H9 (cell line): ENCODE measurements at regions not wholly inside any gene's neighbourhood (a gene's known extent, or its start where the extent isn't known, plus 50 kb on each side); places are given as distances from the start of the nearest gene placed in this dataset.

Experiments
- DNase-seq: peaks from one replicate; pipeline ENCODE4 v3.0.0-alpha.2; 2017
- H2AFZ ChIP-seq: one replicate; pipeline ENCODE4 v1.6.1; 2013; ENCODE audit warnings: mild to moderate bottlenecking, low read length, control low read depth, moderate library complexity
- H2AK5ac ChIP-seq: 2 replicates; pipeline ENCODE4 v1.6.1; 2013; ENCODE audit warnings: low read length, control low read depth, mixed read lengths; ENCODE audit not compliant: insufficient read length
- H2BK120ac ChIP-seq: one replicate; pipeline ENCODE4 v1.6.1; 2013; ENCODE audit warnings: low read depth, mild to moderate bottlenecking, low read length, control low read depth, inconsistent platforms; ENCODE audit not compliant: poor library complexity, severe bottlenecking
- H2BK12ac ChIP-seq: 2 replicates; pipeline ENCODE4 v1.6.1; 2013; ENCODE audit warnings: low read length, control low read depth, mixed read lengths, low read depth; ENCODE audit not compliant: insufficient read length
- H2BK15ac ChIP-seq: 2 replicates; pipeline ENCODE4 v1.6.1; 2013; ENCODE audit warnings: low read depth, low read length, control low read depth
- H2BK20ac ChIP-seq: one replicate; pipeline ENCODE4 v1.6.1; 2013; ENCODE audit warnings: low read depth, mild to moderate bottlenecking, low read length, control low read depth, inconsistent platforms; ENCODE audit not compliant: poor library complexity, severe bottlenecking
- H2BK5ac ChIP-seq: 2 replicates; pipeline ENCODE4 v1.6.1; 2013; ENCODE audit warnings: low read length, control low read depth, mixed read lengths; ENCODE audit not compliant: insufficient read length
- H3K14ac ChIP-seq: 2 replicates; pipeline ENCODE4 v1.6.1; 2013; ENCODE audit warnings: low read length, control low read depth; ENCODE audit not compliant: insufficient read depth
- H3K18ac ChIP-seq: 2 replicates; pipeline ENCODE4 v1.6.1; 2013; ENCODE audit warnings: low read depth, mild to moderate bottlenecking, mixed read lengths, low read length, control low read depth; ENCODE audit not compliant: insufficient read length
- H3K23ac ChIP-seq: 2 replicates; pipeline ENCODE4 v1.6.1; 2013; ENCODE audit warnings: low read length, control low read depth, mixed read lengths, low read depth; ENCODE audit not compliant: insufficient read length
- H3K23me2 ChIP-seq: 2 replicates; pipeline ENCODE4 v1.6.1; 2013; ENCODE audit warnings: low read depth, mild to moderate bottlenecking, mixed read lengths, low read length, control low read depth; ENCODE audit not compliant: insufficient read length, poor library complexity, severe bottlenecking
- H3K27ac ChIP-seq: 2 replicates; pipeline ENCODE4 v1.5.1; 2013; ENCODE audit warnings: low read length, control low read depth, mixed read lengths, low read depth; ENCODE audit not compliant: insufficient read length
- H3K27me3 ChIP-seq: 2 replicates; pipeline ENCODE4 v1.6.1; 2013; ENCODE audit warnings: low read length, control low read depth, inconsistent platforms; ENCODE audit not compliant: insufficient read depth
- H3K4ac ChIP-seq: 2 replicates; pipeline ENCODE4 v1.6.1; 2013; ENCODE audit warnings: low read depth, mild to moderate bottlenecking, control low read depth, inconsistent platforms, low read length, moderate library complexity
- H3K4me1 ChIP-seq: 2 replicates; pipeline ENCODE4 v1.6.1; 2013; ENCODE audit warnings: low read length, control low read depth, inconsistent platforms; ENCODE audit not compliant: insufficient read depth
- H3K4me2 ChIP-seq: 2 replicates; pipeline ENCODE4 v1.6.1; 2013; ENCODE audit warnings: low read length, control low read depth, mixed read lengths; ENCODE audit not compliant: insufficient read length, insufficient read depth
- H3K56ac ChIP-seq: 2 replicates; pipeline ENCODE4 v1.6.1; 2013; ENCODE audit warnings: low read depth, mild to moderate bottlenecking, mixed read lengths, low read length, control low read depth; ENCODE audit not compliant: insufficient read length
- H3K79me1 ChIP-seq: 2 replicates; pipeline ENCODE4 v1.6.1; 2013; ENCODE audit warnings: low read depth, mild to moderate bottlenecking, moderate library complexity, low read length, control low read depth, inconsistent platforms; ENCODE audit not compliant: insufficient read depth, poor library complexity, severe bottlenecking
- H3K79me2 ChIP-seq: 2 replicates; pipeline ENCODE4 v1.6.1; 2013; ENCODE audit warnings: low read length, control low read depth, inconsistent platforms; ENCODE audit not compliant: insufficient read depth
- H3K9ac ChIP-seq: 2 replicates; pipeline ENCODE4 v1.6.1; 2013; ENCODE audit warnings: low read length, control low read depth, mixed read lengths; ENCODE audit not compliant: insufficient read length; ENCODE audit errors: extremely low read depth
- H3K9me3 ChIP-seq: one replicate; pipeline ENCODE4 v1.6.1; 2013; ENCODE audit warnings: low read depth, low read length, inconsistent platforms; ENCODE audit not compliant: control insufficient read depth
- H3T11ph ChIP-seq: one replicate; pipeline ENCODE4 v1.6.1; 2013; ENCODE audit warnings: mild to moderate bottlenecking, low read length, control low read depth, inconsistent platforms
- H4K20me1 ChIP-seq: one replicate; pipeline ENCODE4 v1.6.1; 2013; ENCODE audit not compliant: control insufficient read depth, insufficient read length, insufficient read depth
- H4K5ac ChIP-seq: 2 replicates; pipeline ENCODE4 v1.6.1; 2013; ENCODE audit warnings: low read depth, mild to moderate bottlenecking, mixed read lengths, low read length, control low read depth; ENCODE audit not compliant: insufficient read length
- H4K8ac ChIP-seq: replicated peaks from 2 replicates; pipeline ENCODE4 v1.6.1; 2013; ENCODE audit warnings: low read length, control low read depth, mixed read lengths, low read depth; ENCODE audit not compliant: insufficient read length
- H4K91ac ChIP-seq: 2 replicates; pipeline ENCODE4 v1.6.1; 2013; ENCODE audit warnings: low read depth, mild to moderate bottlenecking, moderate library complexity, mixed read lengths, low read length, control low read depth; ENCODE audit not compliant: insufficient read length
- H3K27ac Mint-ChIP-seq, 3 experiments: 2 replicates in 2 of 3; 3 replicates in 1 of 3; pipeline ENCODE4 v1.8.0; 2020 to 2021; ENCODE audit warnings: mixed read lengths in 3 of 3, mild to moderate bottlenecking in 1 of 3, moderate library complexity in 1 of 3
- H3K27me3 Mint-ChIP-seq: 2 replicates; pipeline ENCODE4 v1.8.0; 2021; ENCODE audit warnings: low read depth, mild to moderate bottlenecking, moderate library complexity, mixed read lengths
- H3K36me3 Mint-ChIP-seq, 3 experiments: 2 replicates in 2 of 3; 3 replicates in 1 of 3; pipeline ENCODE4 v1.8.0; 2020 to 2021; ENCODE audit warnings: low read depth in 3 of 3, mixed read lengths in 3 of 3; ENCODE audit not compliant: insufficient read depth in 1 of 3
- H3K4me1 Mint-ChIP-seq, 2 experiments: 2 replicates each; pipeline ENCODE4 v1.8.0; 2020; ENCODE audit warnings: mixed read lengths in 2 of 2
- H3K4me3 Mint-ChIP-seq, 2 experiments: 2 replicates in 1 of 2; 3 replicates in 1 of 2; pipeline ENCODE4 v1.8.0; 2020 to 2021; ENCODE audit warnings: mild to moderate bottlenecking in 2 of 2, mixed read lengths in 2 of 2, moderate library complexity in 1 of 2
- H3K9me3 Mint-ChIP-seq, 2 experiments: 2 replicates in 1 of 2; 3 replicates in 1 of 2; pipeline ENCODE4 v1.8.0; 2020; ENCODE audit warnings: mild to moderate bottlenecking in 2 of 2, mixed read lengths in 2 of 2, moderate library complexity in 1 of 2
- TF ChIP-seq, protein P1 (sequence below): fragments of 200-600 bp; sonication (generic); conservative IDR thresholded peaks from 3 replicates; pipeline ENCODE4 v1.8.0; 2021; ENCODE audit warnings: antibody characterized with exemption, mild to moderate bottlenecking

GRCh38 chr17:53588317-53588716, 234.4 kb upstream of the KIF2B start:
- Histone ChIP-seq H3K27me3 (no peaks in the 10 kb centered on the region), H3K4me2 (no peak overlapping the region), H4K8ac (no peak overlapping the region), H2BK15ac (no peak overlapping the region), H3K23ac (no peak overlapping the region), H3K56ac (no peak overlapping the region), H3K18ac (no peak overlapping the region), H3K27ac (no peak overlapping the region), H2BK5ac (no peak overlapping the region), H3K9me3 (no peaks in the 10 kb centered on the region), H3K4me1 (no peaks in the 10 kb centered on the region), H2BK12ac (no peak overlapping the region), H3K9ac (no peak overlapping the region), H3K79me1 (no peaks in the 10 kb centered on the region), H3K4ac (no peak overlapping the region), H3K79me2 (no peaks in the 10 kb centered on the region), H2AK5ac (no peak overlapping the region), H3K14ac (no peak overlapping the region), H2BK20ac (no peak overlapping the region), H4K20me1 (no peaks in the 10 kb centered on the region), H4K5ac (no peak overlapping the region), H2AFZ (no peak overlapping the region), H2BK120ac (no peak overlapping the region), H4K91ac (no peak overlapping the region), H3T11ph (no peak overlapping the region), H3K23me2 (no peaks in the 10 kb centered on the region)
- Mint-ChIP-seq H3K27me3 (no peaks in the 10 kb centered on the region), H3K4me1 (no peaks in the 10 kb centered on the region), H3K27ac (no peak overlapping the region), H3K4me3 (no peak overlapping the region), H3K36me3 (peaks cover 0 to 1% (median 0%) of the 10 kb centered on the region in 3 experiments; a peak in 2 of 7 replicates), H3K9me3 (peaks cover 0 to 10% of the 10 kb centered on the region in 2 experiments; a peak in 4 of 5 replicates)
- DNase-seq, result no peak
- TF ChIP-seq, protein P1, sequence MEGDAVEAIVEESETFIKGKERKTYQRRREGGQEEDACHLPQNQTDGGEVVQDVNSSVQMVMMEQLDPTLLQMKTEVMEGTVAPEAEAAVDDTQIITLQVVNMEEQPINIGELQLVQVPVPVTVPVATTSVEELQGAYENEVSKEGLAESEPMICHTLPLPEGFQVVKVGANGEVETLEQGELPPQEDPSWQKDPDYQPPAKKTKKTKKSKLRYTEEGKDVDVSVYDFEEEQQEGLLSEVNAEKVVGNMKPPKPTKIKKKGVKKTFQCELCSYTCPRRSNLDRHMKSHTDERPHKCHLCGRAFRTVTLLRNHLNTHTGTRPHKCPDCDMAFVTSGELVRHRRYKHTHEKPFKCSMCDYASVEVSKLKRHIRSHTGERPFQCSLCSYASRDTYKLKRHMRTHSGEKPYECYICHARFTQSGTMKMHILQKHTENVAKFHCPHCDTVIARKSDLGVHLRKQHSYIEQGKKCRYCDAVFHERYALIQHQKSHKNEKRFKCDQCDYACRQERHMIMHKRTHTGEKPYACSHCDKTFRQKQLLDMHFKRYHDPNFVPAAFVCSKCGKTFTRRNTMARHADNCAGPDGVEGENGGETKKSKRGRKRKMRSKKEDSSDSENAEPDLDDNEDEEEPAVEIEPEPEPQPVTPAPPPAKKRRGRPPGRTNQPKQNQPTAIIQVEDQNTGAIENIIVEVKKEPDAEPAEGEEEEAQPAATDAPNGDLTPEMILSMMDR, result no peak
